ENCODE measurements at regions not wholly inside any gene's neighbourhood (a gene's known extent, or its start where the extent isn't known, plus 50 kb on each side); places are given as distances from the start of the nearest gene placed in this dataset.

DNA sequence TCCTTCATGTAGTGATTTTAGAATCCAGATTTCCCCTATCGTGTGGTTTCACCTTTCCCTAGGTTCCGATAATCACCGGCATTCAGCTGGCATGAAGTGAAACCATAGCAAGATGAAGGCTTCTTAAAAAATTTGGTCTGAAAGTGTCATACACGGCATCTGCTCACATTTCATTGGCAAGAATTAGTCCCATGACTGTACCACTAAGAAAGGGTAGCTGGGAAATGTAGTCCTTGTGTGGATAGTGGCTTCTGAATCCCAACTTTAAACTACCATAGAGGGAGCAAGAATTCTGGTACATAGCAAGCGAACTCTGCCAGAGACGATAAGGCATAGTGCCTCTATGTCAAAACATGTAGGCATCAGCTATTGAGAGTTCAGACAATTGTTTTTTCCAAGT lies 360.1 kb upstream of the TBX3 start:
- TF ChIP-seq EZH2 (IDR thresholded peaks at IDR 0.05; ENCODE audit: insufficient read depth, poor library complexity, severe bottlenecking) (no peak), EZH2phosphoT487 (IDR thresholded peaks at IDR 0.05; ENCODE audit: insufficient read depth, low read depth) (no peak)

Data from GM23248 (cell line).